ENCODE measurements at regions not wholly inside any gene's neighbourhood (a gene's known extent, or its start where the extent isn't known, plus 50 kb on each side); places are given as distances from the start of the nearest gene placed in this dataset.

- FAIRE-seq: peak; percentile 35
- Histone ChIP-seq H3K4me3 (replicated peaks in 1 of 3; ENCODE audit: insufficient read depth in 1 of 3, low read depth in 1 of 3, low read length in 3 of 3) (no peak overlapping the region), H3K36me3 (ENCODE audit: control insufficient read depth in 2 of 2, extremely low read depth in 1 of 2, insufficient read depth in 2 of 2, low read length in 2 of 2) (no peaks in the 10 kb centered on the region), H3K9me3 (replicated peaks; ENCODE audit: control insufficient read depth, insufficient read depth, low read length) (no peaks in the 10 kb centered on the region), H3K27me3 (ENCODE audit: control insufficient read depth in 2 of 2, insufficient read depth in 2 of 2, low read length in 2 of 2) (peaks cover 2 to 8% of the 10 kb centered on the region in 2 experiments), H3K4me1 (ENCODE audit: control insufficient read depth, extremely low read depth, insufficient read depth, low read length) (no peaks in the 10 kb centered on the region), H4K20me1 (replicated peaks; ENCODE audit: control insufficient read depth, extremely low read depth, insufficient read depth, low read length) (no peaks in the 10 kb centered on the region), H3K9me1 (replicated peaks; ENCODE audit: control insufficient read depth, extremely low read depth, insufficient read depth, low read length) (no peaks in the 10 kb centered on the region), H3K79me2 (ENCODE audit: control insufficient read depth, insufficient read depth, low read length) (no peaks in the 10 kb centered on the region), H3K4me2 (ENCODE audit: insufficient read depth, low read length) (no peak overlapping the region), H2AFZ (ENCODE audit: low read depth, low read length) (no peak overlapping the region), H3K27ac (ENCODE audit: insufficient read depth, low read depth, low read length) (no peak overlapping the region), H3K9ac (replicated peaks; ENCODE audit: extremely low read depth, insufficient read depth, low read length) (no peak overlapping the region)
- DNase-seq (ENCODE audit: low read depth, low spot score): peak; percentile 41
- dilution Hi-C loops (cut with MboI; ENCODE audit: extremely low pct_ligation_motif_present, low sequenced_read_pairs) (no loop called here), intact Hi-C loops (cut with micrococcal nuclease) (loop anchor here (1.0 kb wide), 1 partner anchor 289 kb away; no protein-coding TSS in a partner anchor)
- no peak for TF ChIP-seq MYC (IDR thresholded peaks at IDR 0.05; ENCODE audit: low read depth, low read length)
- peak; percentile 54 to 61 for TF ChIP-seq CTCF (IDR thresholded peaks at IDR 0.05; ENCODE audit: extremely low read depth in 1 of 2, insufficient read depth in 1 of 2, low read depth in 1 of 2, low read length in 2 of 2)
- no TSS peak for BruUV-seq (replicated peaks)
- POLR2A ChIA-PET: no interaction called here
- CTCF ChIA-PET: interaction anchor here (0.6 to 1.9 kb wide), 9 partner anchors 10 to 677 kb away, joined by 3 to 14 read pairs (median 4); no protein-coding TSS in a partner anchor
Measured at GRCh38 chr2:224646242-224646846, 61.2 kb upstream of the CUL3 start.

- Histone ChIP-seq H3K9ac (replicated peaks; ENCODE audit: extremely low read depth, insufficient read depth, low read length) (no peak overlapping the region), H3K9me3 (replicated peaks; ENCODE audit: control insufficient read depth, insufficient read depth, low read length) (no peaks in the 10 kb centered on the region), H3K4me3 (replicated peaks in 1 of 3; ENCODE audit: insufficient read depth in 1 of 3, low read depth in 1 of 3, low read length in 3 of 3) (no peak overlapping the region), H3K36me3 (ENCODE audit: control insufficient read depth in 2 of 2, extremely low read depth in 1 of 2, insufficient read depth in 2 of 2, low read length in 2 of 2) (no peaks in the 10 kb centered on the region), H3K27ac (ENCODE audit: insufficient read depth, low read depth, low read length) (no peak overlapping the region), H3K4me1 (ENCODE audit: control insufficient read depth, extremely low read depth, insufficient read depth, low read length) (no peaks in the 10 kb centered on the region), H2AFZ (ENCODE audit: low read depth, low read length) (no peak overlapping the region), H3K79me2 (ENCODE audit: control insufficient read depth, insufficient read depth, low read length) (no peaks in the 10 kb centered on the region), H3K9me1 (replicated peaks; ENCODE audit: control insufficient read depth, extremely low read depth, insufficient read depth, low read length) (no peaks in the 10 kb centered on the region), H3K4me2 (ENCODE audit: insufficient read depth, low read length) (no peak overlapping the region), H3K27me3 (ENCODE audit: control insufficient read depth in 2 of 2, insufficient read depth in 2 of 2, low read length in 2 of 2) (peaks cover 2 to 8% of the 10 kb centered on the region in 2 experiments), H4K20me1 (replicated peaks; ENCODE audit: control insufficient read depth, extremely low read depth, insufficient read depth, low read length) (no peaks in the 10 kb centered on the region)
- TF ChIP-seq EZH2 (IDR thresholded peaks at IDR 0.05; ENCODE audit: borderline replicate concordance, low read depth, low read length, severe bottlenecking) (no peak), JUN (IDR thresholded peaks at IDR 0.05; ENCODE audit: borderline replicate concordance, insufficient read depth, insufficient read length, low read depth) (no peak), GATA2 (IDR thresholded peaks at IDR 0.05; ENCODE audit: insufficient read depth, insufficient read length, low read depth, low read length) (no peak), MYC (IDR thresholded peaks at IDR 0.05; ENCODE audit: low read depth, low read length) (no peak), POLR2AphosphoS5 (IDR thresholded peaks at IDR 0.05; ENCODE audit: insufficient read depth, low read depth, low read length) (no peak), FOS (IDR thresholded peaks at IDR 0.05; ENCODE audit: borderline replicate concordance, insufficient read depth, low read length) (no peak), CTCF (IDR thresholded peaks at IDR 0.05; ENCODE audit: extremely low read depth in 1 of 2, insufficient read depth in 1 of 2, low read depth in 1 of 2, low read length in 2 of 2) (no peak), POLR2A (IDR thresholded peaks at IDR 0.05; ENCODE audit: low read depth, low read length) (no peak), MAX (IDR thresholded peaks at IDR 0.05; ENCODE audit: insufficient read depth, insufficient read length) (no peak)
- intact Hi-C loops (cut with micrococcal nuclease) (loop anchor here (1.0 kb wide), 1 partner anchor 288 kb away; no protein-coding TSS in a partner anchor), dilution Hi-C loops (cut with MboI; ENCODE audit: extremely low pct_ligation_motif_present, low sequenced_read_pairs) (no loop called here)
- no peak for DNase-seq (ENCODE audit: low read depth, low spot score)
- FAIRE-seq: no peak
- POLR2A ChIA-PET: no interaction called here
- no TSS peak for BruUV-seq (replicated peaks)
- CTCF ChIA-PET: interaction anchor here (0.8 to 1.7 kb wide), 2 partner anchors 286 to 289 kb away, joined by 4 to 6 read pairs; no protein-coding TSS in a partner anchor
Measured at GRCh38 chr2:224645722-224646121, 60.6 kb upstream of the CUL3 start.
